IMR-90 (cell line): ENCODE measurements at regions not wholly inside any gene's neighbourhood (a gene's known extent, or its start where the extent isn't known, plus 50 kb on each side); places are given as distances from the start of the nearest gene placed in this dataset.

ENCODE experiments used
- ATAC-seq: fragments of 200-7000 bp; cut with Tn5 transposase; 2 replicates; pipeline ENCODE4 v1.9.1; 2020; ENCODE audit warnings: low read depth, mild to moderate bottlenecking, moderate library complexity
- BruUV-seq: library from RNA; stranded (reverse); fragments of 400-500 nt; replicated peaks from 2 replicates; lab custom pipeline; 2021; lab: Mats Ljungman, UMichigan
- CTCF ChIA-PET: fragments of 300-600 bp; formaldehyde crosslinking; extraction: SDS; loops from one replicate; lab custom pipeline; 2021; ENCODE audit warnings: antibody characterized with exemption; lab: Yijun Ruan, JAX
- POLR2A ChIA-PET: fragments of 300-600 bp; sonication (Branson Sonifier 250); formaldehyde crosslinking; loops from one replicate; lab custom pipeline; 2022; ENCODE audit warnings: antibody characterized with exemption; ENCODE audit not compliant: unreplicated experiment; lab: Charles Lee
- DNase-seq: peaks from one replicate; pipeline ENCODE4 v3.0.0; 2013
- H2AFZ ChIP-seq: replicated peaks from 2 replicates; pipeline ENCODE3; 2013; ENCODE audit warnings: low read length, mild to moderate bottlenecking; ENCODE audit not compliant: poor library complexity
- H2AK5ac ChIP-seq: 2 replicates; pipeline ENCODE4 v1.6.1; 2013; ENCODE audit warnings: low read depth, low read length, inconsistent platforms
- H2AK9ac ChIP-seq: replicated peaks from 2 replicates; pipeline ENCODE3; 2013; ENCODE audit warnings: mild to moderate bottlenecking, low read depth, low read length, moderate library complexity; ENCODE audit not compliant: poor library complexity
- H2BK120ac ChIP-seq: 2 replicates; pipeline ENCODE4 v1.6.1; 2013; ENCODE audit warnings: low read depth, low read length, inconsistent platforms
- H2BK15ac ChIP-seq: 3 replicates; pipeline ENCODE4 v1.6.1; 2013; ENCODE audit warnings: low read depth, low read length, inconsistent platforms
- H2BK20ac ChIP-seq: 2 replicates; pipeline ENCODE4 v1.6.1; 2013; ENCODE audit warnings: low read depth, mild to moderate bottlenecking, inconsistent platforms, low read length, moderate library complexity
- H2BK5ac ChIP-seq: 2 replicates; pipeline ENCODE4 v1.6.1; 2013; ENCODE audit warnings: mild to moderate bottlenecking, low read depth, low read length, inconsistent platforms; ENCODE audit not compliant: poor library complexity, severe bottlenecking
- H3K14ac ChIP-seq: replicated peaks from 2 replicates; pipeline ENCODE4 v1.6.1; 2013; ENCODE audit warnings: low read depth, low read length, inconsistent platforms
- H3K18ac ChIP-seq: 2 replicates; pipeline ENCODE4 v1.6.1; 2013; ENCODE audit warnings: low read depth, low read length, control low read depth
- H3K23ac ChIP-seq: 2 replicates; pipeline ENCODE4 v1.6.1; 2013; ENCODE audit warnings: low read depth, low read length, inconsistent platforms
- H3K27ac ChIP-seq: 2 replicates; pipeline ENCODE4 v1.5.1; 2013; ENCODE audit warnings: mild to moderate bottlenecking, control low read depth, low read length; ENCODE audit not compliant: insufficient read depth
- H3K27me3 ChIP-seq: 2 replicates; pipeline ENCODE4 v1.6.1; 2013; ENCODE audit warnings: low read length; ENCODE audit not compliant: control insufficient read depth, insufficient read depth
- H3K36me3 ChIP-seq: 2 replicates; pipeline ENCODE4 v1.6.1; 2013; ENCODE audit warnings: low read length, mixed read lengths; ENCODE audit not compliant: control insufficient read depth, insufficient read depth
- H3K4ac ChIP-seq: 2 replicates; pipeline ENCODE4 v1.6.1; 2013; ENCODE audit warnings: low read depth, low read length, inconsistent platforms
- H3K4me1 ChIP-seq: 2 replicates; pipeline ENCODE4 v1.6.1; 2013; ENCODE audit warnings: low read length, mixed read lengths; ENCODE audit not compliant: control insufficient read depth, insufficient read depth
- H3K4me2 ChIP-seq: 2 replicates; pipeline ENCODE4 v1.6.1; 2013; ENCODE audit warnings: low read depth, mild to moderate bottlenecking, control low read depth, low read length, moderate library complexity
- H3K4me3 ChIP-seq: 2 replicates; pipeline ENCODE4 v1.5.1; 2013; ENCODE audit warnings: low read depth, mild to moderate bottlenecking, control low read depth, low read length, moderate library complexity; ENCODE audit not compliant: insufficient read depth
- H3K56ac ChIP-seq: 2 replicates; pipeline ENCODE4 v1.6.1; 2013; ENCODE audit warnings: low read length, inconsistent platforms; ENCODE audit not compliant: insufficient read depth; ENCODE audit errors: extremely low read depth
- H3K79me1 ChIP-seq, 2 experiments: 2 replicates each; pipeline ENCODE4 v1.6.1; 2013; ENCODE audit warnings: low read length in 2 of 2, inconsistent platforms in 1 of 2, low read depth in 1 of 2
- H3K9ac ChIP-seq: 2 replicates; pipeline ENCODE4 v1.6.1; 2013; ENCODE audit warnings: low read depth, low read length, control low read depth
- H3K9me1 ChIP-seq: 2 replicates; pipeline ENCODE4 v1.6.1; 2013; ENCODE audit warnings: low read length, inconsistent platforms; ENCODE audit not compliant: insufficient read depth
- H3K9me3 ChIP-seq: 2 replicates; pipeline ENCODE4 v1.6.1; 2013; ENCODE audit warnings: low read length; ENCODE audit not compliant: control insufficient read depth, insufficient read depth
- H4K20me1 ChIP-seq: 2 replicates; pipeline ENCODE4 v1.6.1; 2013; ENCODE audit warnings: low read length, inconsistent platforms; ENCODE audit not compliant: insufficient read depth
- H4K5ac ChIP-seq: 2 replicates; pipeline ENCODE4 v1.6.1; 2013; ENCODE audit warnings: mild to moderate bottlenecking, low read depth, low read length, control low read depth
- H4K8ac ChIP-seq, 2 experiments: 2 replicates each; pipeline ENCODE4 v1.6.1; 2013; ENCODE audit warnings: low read depth in 2 of 2, low read length in 2 of 2, control low read depth in 1 of 2, inconsistent platforms in 1 of 2
- H4K91ac ChIP-seq: 2 replicates; pipeline ENCODE4 v1.6.1; 2013; ENCODE audit warnings: low read depth, low read length, inconsistent platforms; ENCODE audit not compliant: insufficient read depth
- BHLHE40 ChIP-seq: fragments of 150-350 bp; IDR thresholded peaks from 2 replicates; pipeline ENCODE4 v1.6.1; 2016; ENCODE audit warnings: mild to moderate bottlenecking, low read depth, low read length
- CEBPB ChIP-seq: IDR thresholded peaks from 2 replicates; pipeline ENCODE4 v1.6.1; 2012; ENCODE audit warnings: low read depth, low read length, improper control_type of control experiment
- MAFK ChIP-seq: IDR thresholded peaks from 2 replicates; pipeline ENCODE4 v1.6.1; 2012; ENCODE audit warnings: low read depth, low read length, improper control_type of control experiment
- MAZ ChIP-seq: IDR thresholded peaks from 2 replicates; pipeline ENCODE4 v1.6.1; 2012; ENCODE audit warnings: low read depth, mild to moderate bottlenecking, low read length, improper control_type of control experiment, moderate library complexity, borderline replicate concordance
- NFE2L2 ChIP-seq: fragments of 150-350 bp; IDR thresholded peaks from 2 replicates; pipeline ENCODE4 v1.6.1; 2016; ENCODE audit warnings: low read depth, mild to moderate bottlenecking, low read length
- POLR2A ChIP-seq: IDR thresholded peaks from 2 replicates; pipeline ENCODE4 v1.6.1; 2012; ENCODE audit warnings: mild to moderate bottlenecking, low read depth, low read length
- RAD21 ChIP-seq: IDR thresholded peaks from 2 replicates; pipeline ENCODE4 v1.6.1; 2012; ENCODE audit warnings: low read length, improper control_type of control experiment
- RCOR1 ChIP-seq: IDR thresholded peaks from 2 replicates; pipeline ENCODE4 v1.6.1; 2012; ENCODE audit warnings: mild to moderate bottlenecking, low read length, improper control_type of control experiment; ENCODE audit not compliant: insufficient replicate concordance
- RFX5 ChIP-seq: IDR thresholded peaks from 2 replicates; pipeline ENCODE4 v1.8.0; 2012; ENCODE audit warnings: low read depth, mild to moderate bottlenecking, low read length, moderate library complexity
- WGBS, 2 experiments: methylation state at CpG; one replicate each; pipeline versions ENCODE4 v1.1.5 to v1.1.7; 2013; ENCODE audit warnings: missing lambda C conversion rate in 2 of 2; ENCODE audit not compliant: insufficient read length in 1 of 2; ENCODE audit errors: extremely low coverage in 2 of 2; 5-methylcytosine and 5-hydroxymethylcytosine counted together
- dilution Hi-C: fragments of 300-500 bp; cut with HindIII; formaldehyde crosslinking; loops from one replicate; pipeline ENCODE4 v1.14.3; 2018; ENCODE audit warnings: low sequenced_read_pairs; ENCODE audit not compliant: unreplicated experiment
- in situ Hi-C: fragments of 300-500 bp; cut with MboI; formaldehyde crosslinking; loops from 3 replicates; pipeline ENCODE4 v1.14.3; 2019; ENCODE audit warnings: low sequenced_read_pairs, inconsistent platforms, mixed read lengths
- intact Hi-C: fragments of 100-400 bp; cut with micrococcal nuclease; formaldehyde crosslinking; loops from 2 replicates; pipeline ENCODE4 v1.10.0; 2022
- TF ChIP-seq, protein P1 (sequence below): conservative IDR thresholded peaks from 2 replicates; pipeline ENCODE4 v1.5.1; 2012; ENCODE audit warnings: mild to moderate bottlenecking, low read depth, low read length, improper control_type of control experiment
- TF ChIP-seq, protein P2 (sequence below): fragments of 150-350 bp; IDR thresholded peaks from 2 replicates; pipeline ENCODE4 v1.6.1; 2016; ENCODE audit warnings: low read depth, mild to moderate bottlenecking, low read length, moderate library complexity, borderline replicate concordance
- TF ChIP-seq, protein P3 (sequence below): fragments of 150-350 bp; IDR thresholded peaks from 2 replicates; pipeline ENCODE4 v1.6.1; 2017; ENCODE audit warnings: mild to moderate bottlenecking, antibody characterized with exemption, low read length, low read depth

DNA sequence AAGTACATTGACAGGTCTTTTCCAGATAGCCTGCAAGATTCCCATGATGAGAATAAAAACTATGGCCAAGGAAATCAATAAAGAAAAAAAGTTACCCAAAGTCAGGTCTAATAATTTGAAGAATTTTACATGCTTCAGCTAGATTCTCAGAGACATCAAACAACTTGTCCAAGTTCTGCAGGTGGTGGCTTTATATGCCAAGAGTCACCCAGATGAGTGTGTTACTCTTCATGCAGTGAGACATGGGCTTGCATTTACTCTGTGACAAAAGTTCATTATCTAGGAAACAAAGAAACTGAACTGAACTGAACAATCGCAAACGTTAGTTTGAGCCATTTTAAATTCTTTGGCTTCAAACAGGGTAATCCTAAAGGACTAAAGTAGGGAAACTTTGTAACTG is 548.5 kb upstream of the SYT4 start:
- no peak overlapping the region for H4K91ac ChIP-seq
- CTCF ChIA-PET: no interaction called here
- no peak overlapping the region for H3K9ac ChIP-seq
- H2BK15ac ChIP-seq: no peak overlapping the region
- H2BK120ac ChIP-seq: no peak overlapping the region
- POLR2A ChIA-PET: no interaction called here
- no peaks in the 10 kb centered on the region for H4K20me1 ChIP-seq
- DNase-seq: no peak
- H2AK9ac ChIP-seq: no peak overlapping the region
- H4K8ac ChIP-seq: no peak overlapping the region
- no peak overlapping the region for H2BK5ac ChIP-seq
- no peaks in the 10 kb centered on the region for H3K4me1 ChIP-seq
- H3K4ac ChIP-seq: no peak overlapping the region
- WGBS, 2 experiments: no CpG with 5 or more reads among the region's 2 CpGs
- no peak overlapping the region for H3K14ac ChIP-seq
- BruUV-seq: no TSS peak
- H3K4me2 ChIP-seq: no peak overlapping the region
- H2AFZ ChIP-seq: no peak overlapping the region
- no peaks in the 10 kb centered on the region for H3K9me3 ChIP-seq
- intact Hi-C loops (no loop called here), in situ Hi-C loops (no loop called here), dilution Hi-C loops (no loop called here)
- no peak overlapping the region for H3K23ac ChIP-seq
- no peak for ATAC-seq
- no peak overlapping the region for H4K5ac ChIP-seq
- H3K27ac ChIP-seq: no peak overlapping the region
- no peak overlapping the region for H3K4me3 ChIP-seq
- no peak overlapping the region for H2BK20ac ChIP-seq
- no peaks in the 10 kb centered on the region for H3K79me1 ChIP-seq
- H3K36me3 ChIP-seq: no peaks in the 10 kb centered on the region
- H3K27me3 ChIP-seq: no peaks in the 10 kb centered on the region
- TF ChIP-seq RCOR1: no peak
- TF ChIP-seq, protein P1, sequence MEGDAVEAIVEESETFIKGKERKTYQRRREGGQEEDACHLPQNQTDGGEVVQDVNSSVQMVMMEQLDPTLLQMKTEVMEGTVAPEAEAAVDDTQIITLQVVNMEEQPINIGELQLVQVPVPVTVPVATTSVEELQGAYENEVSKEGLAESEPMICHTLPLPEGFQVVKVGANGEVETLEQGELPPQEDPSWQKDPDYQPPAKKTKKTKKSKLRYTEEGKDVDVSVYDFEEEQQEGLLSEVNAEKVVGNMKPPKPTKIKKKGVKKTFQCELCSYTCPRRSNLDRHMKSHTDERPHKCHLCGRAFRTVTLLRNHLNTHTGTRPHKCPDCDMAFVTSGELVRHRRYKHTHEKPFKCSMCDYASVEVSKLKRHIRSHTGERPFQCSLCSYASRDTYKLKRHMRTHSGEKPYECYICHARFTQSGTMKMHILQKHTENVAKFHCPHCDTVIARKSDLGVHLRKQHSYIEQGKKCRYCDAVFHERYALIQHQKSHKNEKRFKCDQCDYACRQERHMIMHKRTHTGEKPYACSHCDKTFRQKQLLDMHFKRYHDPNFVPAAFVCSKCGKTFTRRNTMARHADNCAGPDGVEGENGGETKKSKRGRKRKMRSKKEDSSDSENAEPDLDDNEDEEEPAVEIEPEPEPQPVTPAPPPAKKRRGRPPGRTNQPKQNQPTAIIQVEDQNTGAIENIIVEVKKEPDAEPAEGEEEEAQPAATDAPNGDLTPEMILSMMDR: no peak
- TF ChIP-seq, protein P2, sequence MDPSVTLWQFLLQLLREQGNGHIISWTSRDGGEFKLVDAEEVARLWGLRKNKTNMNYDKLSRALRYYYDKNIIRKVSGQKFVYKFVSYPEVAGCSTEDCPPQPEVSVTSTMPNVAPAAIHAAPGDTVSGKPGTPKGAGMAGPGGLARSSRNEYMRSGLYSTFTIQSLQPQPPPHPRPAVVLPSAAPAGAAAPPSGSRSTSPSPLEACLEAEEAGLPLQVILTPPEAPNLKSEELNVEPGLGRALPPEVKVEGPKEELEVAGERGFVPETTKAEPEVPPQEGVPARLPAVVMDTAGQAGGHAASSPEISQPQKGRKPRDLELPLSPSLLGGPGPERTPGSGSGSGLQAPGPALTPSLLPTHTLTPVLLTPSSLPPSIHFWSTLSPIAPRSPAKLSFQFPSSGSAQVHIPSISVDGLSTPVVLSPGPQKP: no peak
- TF ChIP-seq POLR2A: no peak
- no peak for TF ChIP-seq BHLHE40
- TF ChIP-seq RAD21: no peak
- TF ChIP-seq RFX5: no peak
- TF ChIP-seq, protein P3, sequence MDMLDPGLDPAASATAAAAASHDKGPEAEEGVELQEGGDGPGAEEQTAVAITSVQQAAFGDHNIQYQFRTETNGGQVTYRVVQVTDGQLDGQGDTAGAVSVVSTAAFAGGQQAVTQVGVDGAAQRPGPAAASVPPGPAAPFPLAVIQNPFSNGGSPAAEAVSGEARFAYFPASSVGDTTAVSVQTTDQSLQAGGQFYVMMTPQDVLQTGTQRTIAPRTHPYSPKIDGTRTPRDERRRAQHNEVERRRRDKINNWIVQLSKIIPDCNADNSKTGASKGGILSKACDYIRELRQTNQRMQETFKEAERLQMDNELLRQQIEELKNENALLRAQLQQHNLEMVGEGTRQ: no peak
- no peak for TF ChIP-seq CEBPB
- no peak for TF ChIP-seq MAFK
- TF ChIP-seq NFE2L2: no peak
- TF ChIP-seq MAZ: no peak
- H3K9me1 ChIP-seq: no peaks in the 10 kb centered on the region
- no peak overlapping the region for H3K56ac ChIP-seq
- H2AK5ac ChIP-seq: no peak overlapping the region
- no peak overlapping the region for H3K18ac ChIP-seq
